SK-N-SH treated with all-trans-retinoic acid at 6 μM for 48 hours (cell line): ENCODE measurements at regions not wholly inside any gene's neighbourhood (a gene's known extent, or its start where the extent isn't known, plus 50 kb on each side); places are given as distances from the start of the nearest gene placed in this dataset.

ENCODE experiments used
- ATAC-seq: fragments of 200-7000 bp; cut with Tn5 transposase; 3 replicates; pipeline ENCODE4 v1.9.1; 2020; ENCODE audit warnings: mild to moderate bottlenecking, moderate library complexity
- ARNTL ChIP-seq: fragments of 450-650 bp; formaldehyde crosslinking; IDR thresholded peaks from 2 replicates; pipeline ENCODE4 v1.5.0; 2020; ENCODE audit warnings: low read depth, mild to moderate bottlenecking, moderate library complexity, borderline replicate concordance
- BACH2 ChIP-seq: fragments of 250-450 bp; sonication (Bioruptor Pico); IDR thresholded peaks from 2 replicates; pipeline ENCODE4 v1.9.0; 2021; ENCODE audit warnings: mild to moderate bottlenecking, borderline replicate concordance
- CSDC2 ChIP-seq: fragments of 250-450 bp; sonication (Bioruptor Pico); IDR thresholded peaks from 2 replicates; pipeline ENCODE4 v1.5.0; 2020; ENCODE audit warnings: mild to moderate bottlenecking, moderate library complexity
- ESRRG ChIP-seq: fragments of 250-450 bp; sonication (Bioruptor Pico); IDR thresholded peaks from 2 replicates; pipeline ENCODE4 v1.6.1; 2021; ENCODE audit warnings: mild to moderate bottlenecking
- GLIS3 ChIP-seq: fragments of 250-450 bp; sonication (Bioruptor Pico); IDR thresholded peaks from 2 replicates; pipeline ENCODE4 v1.5.0; 2020; ENCODE audit warnings: mild to moderate bottlenecking, moderate library complexity
- ISL1 ChIP-seq: fragments of 250-450 bp; sonication (Bioruptor Pico); IDR thresholded peaks from 2 replicates; pipeline ENCODE4 v2.1.2; 2022; ENCODE audit warnings: mild to moderate bottlenecking, moderate library complexity
- OSR1 ChIP-seq: fragments of 250-450 bp; sonication (Bioruptor Pico); IDR thresholded peaks from 2 replicates; pipeline ENCODE4 v1.8.0; 2022; ENCODE audit warnings: moderate library complexity, mild to moderate bottlenecking, inconsistent platforms
- PPARA ChIP-seq: fragments of 250-450 bp; sonication (Bioruptor Pico); IDR thresholded peaks from 2 replicates; pipeline ENCODE4 v1.5.0; 2020; ENCODE audit warnings: mild to moderate bottlenecking, borderline replicate concordance
- RARB ChIP-seq: fragments of 250-450 bp; sonication (Bioruptor Pico); IDR thresholded peaks from 2 replicates; pipeline ENCODE4 v1.8.0; 2021; ENCODE audit warnings: mild to moderate bottlenecking, moderate library complexity
- SNAI2 ChIP-seq: fragments of 250-450 bp; sonication (Bioruptor Pico); IDR thresholded peaks from 2 replicates; pipeline ENCODE4 v1.5.0; 2020; ENCODE audit warnings: mild to moderate bottlenecking, moderate library complexity
- TCF4 ChIP-seq: fragments of 250-450 bp; sonication (Bioruptor Pico); IDR thresholded peaks from 2 replicates; pipeline ENCODE4 v1.8.0; 2021; ENCODE audit warnings: mild to moderate bottlenecking, moderate library complexity, borderline replicate concordance
- TOX ChIP-seq: fragments of 250-450 bp; sonication (Bioruptor Pico); IDR thresholded peaks from 2 replicates; pipeline ENCODE4 v1.8.0; 2021; ENCODE audit warnings: mild to moderate bottlenecking, moderate library complexity, borderline replicate concordance
- TSHZ2 ChIP-seq: fragments of 250-450 bp; sonication (Bioruptor Pico); IDR thresholded peaks from 2 replicates; pipeline ENCODE4 v1.5.0; 2020; ENCODE audit warnings: mild to moderate bottlenecking, moderate library complexity
- ZC3H10 ChIP-seq: fragments of 250-450 bp; sonication (Bioruptor Pico); IDR thresholded peaks from 2 replicates; pipeline ENCODE4 v1.5.1; 2021; ENCODE audit warnings: mild to moderate bottlenecking, moderate library complexity
- ZFP30 ChIP-seq: fragments of 450-650 bp; formaldehyde crosslinking; IDR thresholded peaks from 2 replicates; pipeline ENCODE4 v1.5.0; 2022; ENCODE audit warnings: mild to moderate bottlenecking, moderate library complexity
- ZNF565 ChIP-seq: fragments of 450-650 bp; formaldehyde crosslinking; conservative IDR thresholded peaks from 2 replicates; pipeline ENCODE4 v1.5.0; 2020; ENCODE audit warnings: low read depth, mild to moderate bottlenecking, moderate library complexity
- ZNF70 ChIP-seq: fragments of 450-650 bp; formaldehyde crosslinking; IDR thresholded peaks from 2 replicates; pipeline ENCODE4 v1.5.0; 2020; ENCODE audit warnings: mild to moderate bottlenecking, moderate library complexity
- ZNF8 ChIP-seq: fragments of 450-650 bp; formaldehyde crosslinking; IDR thresholded peaks from 2 replicates; pipeline ENCODE4 v1.5.0; 2020; ENCODE audit warnings: mild to moderate bottlenecking, moderate library complexity
- TF ChIP-seq, protein P1 (sequence below): fragments of 250-450 bp; sonication (Bioruptor Pico); IDR thresholded peaks from 2 replicates; pipeline ENCODE4 v1.8.0; 2020; ENCODE audit warnings: mild to moderate bottlenecking, moderate library complexity, borderline replicate concordance
- TF ChIP-seq, protein P2 (sequence below): fragments of 250-450 bp; sonication (Bioruptor Pico); IDR thresholded peaks from 2 replicates; pipeline ENCODE4 v1.8.0; 2021; ENCODE audit warnings: low read depth, mild to moderate bottlenecking, moderate library complexity, borderline replicate concordance
- TF ChIP-seq, protein P3 (sequence below): fragments of 250-450 bp; sonication (Bioruptor Pico); IDR thresholded peaks from 2 replicates; pipeline ENCODE4 v1.5.1; 2021; ENCODE audit warnings: mild to moderate bottlenecking, moderate library complexity

- TF ChIP-seq GLIS3 (CRISPR knock-in tag) (no peak), CSDC2 (no peak), TCF4 (CRISPR knock-in tag) (no peak), ARNTL (CRISPR knock-in tag) (no peak), BACH2 (CRISPR knock-in tag) (no peak), ZNF8 (no peak), ZC3H10 (CRISPR knock-in tag) (no peak), OSR1 (no peak), TOX (CRISPR knock-in tag) (no peak)
- TF ChIP-seq, protein P1, sequence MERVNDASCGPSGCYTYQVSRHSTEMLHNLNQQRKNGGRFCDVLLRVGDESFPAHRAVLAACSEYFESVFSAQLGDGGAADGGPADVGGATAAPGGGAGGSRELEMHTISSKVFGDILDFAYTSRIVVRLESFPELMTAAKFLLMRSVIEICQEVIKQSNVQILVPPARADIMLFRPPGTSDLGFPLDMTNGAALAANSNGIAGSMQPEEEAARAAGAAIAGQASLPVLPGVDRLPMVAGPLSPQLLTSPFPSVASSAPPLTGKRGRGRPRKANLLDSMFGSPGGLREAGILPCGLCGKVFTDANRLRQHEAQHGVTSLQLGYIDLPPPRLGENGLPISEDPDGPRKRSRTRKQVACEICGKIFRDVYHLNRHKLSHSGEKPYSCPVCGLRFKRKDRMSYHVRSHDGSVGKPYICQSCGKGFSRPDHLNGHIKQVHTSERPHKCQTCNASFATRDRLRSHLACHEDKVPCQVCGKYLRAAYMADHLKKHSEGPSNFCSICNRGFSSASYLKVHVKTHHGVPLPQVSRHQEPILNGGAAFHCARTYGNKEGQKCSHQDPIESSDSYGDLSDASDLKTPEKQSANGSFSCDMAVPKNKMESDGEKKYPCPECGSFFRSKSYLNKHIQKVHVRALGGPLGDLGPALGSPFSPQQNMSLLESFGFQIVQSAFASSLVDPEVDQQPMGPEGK: no peak
- ATAC-seq: no peak
Observed at GRCh38 chr2:192735447-192735846, 540.7 kb upstream of the TMEFF2 start.

DNA sequence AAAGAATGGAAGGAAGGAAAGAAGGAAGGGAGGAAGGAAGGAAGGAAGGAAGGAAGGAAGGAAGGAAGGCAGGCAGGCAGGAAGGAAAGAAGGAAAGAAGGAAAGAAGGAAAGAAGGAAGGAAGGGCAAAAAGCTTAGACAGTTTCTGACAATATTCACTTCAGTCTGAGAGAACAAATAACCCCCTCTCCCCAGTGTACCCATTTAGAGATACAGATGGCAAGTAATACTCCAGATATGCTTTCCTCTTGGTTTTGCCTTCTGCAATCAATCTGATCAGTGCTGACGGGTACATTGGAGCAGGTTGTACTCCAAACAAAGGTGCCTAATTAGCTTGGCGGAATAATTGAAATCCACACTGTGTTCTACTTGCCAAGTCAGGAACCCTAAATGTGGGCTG, 534.6 kb upstream of the TMEFF2 start:
- no peak for ATAC-seq
- TF ChIP-seq SNAI2: no peak
- TF ChIP-seq ESRRG (CRISPR knock-in tag): no peak
- no peak for TF ChIP-seq ZFP30 (CRISPR knock-in tag)
- no peak for TF ChIP-seq ARNTL (CRISPR knock-in tag)
- TF ChIP-seq OSR1: no peak
- no peak for TF ChIP-seq TSHZ2 (CRISPR knock-in tag)
- TF ChIP-seq, protein P2, sequence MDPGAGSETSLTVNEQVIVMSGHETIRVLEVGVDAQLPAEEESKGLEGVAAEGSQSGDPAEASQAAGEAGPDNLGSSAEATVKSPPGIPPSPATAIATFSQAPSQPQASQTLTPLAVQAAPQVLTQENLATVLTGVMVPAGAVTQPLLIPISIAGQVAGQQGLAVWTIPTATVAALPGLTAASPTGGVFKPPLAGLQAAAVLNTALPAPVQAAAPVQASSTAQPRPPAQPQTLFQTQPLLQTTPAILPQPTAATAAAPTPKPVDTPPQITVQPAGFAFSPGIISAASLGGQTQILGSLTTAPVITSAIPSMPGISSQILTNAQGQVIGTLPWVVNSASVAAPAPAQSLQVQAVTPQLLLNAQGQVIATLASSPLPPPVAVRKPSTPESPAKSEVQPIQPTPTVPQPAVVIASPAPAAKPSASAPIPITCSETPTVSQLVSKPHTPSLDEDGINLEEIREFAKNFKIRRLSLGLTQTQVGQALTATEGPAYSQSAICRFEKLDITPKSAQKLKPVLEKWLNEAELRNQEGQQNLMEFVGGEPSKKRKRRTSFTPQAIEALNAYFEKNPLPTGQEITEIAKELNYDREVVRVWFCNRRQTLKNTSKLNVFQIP: no peak
- TF ChIP-seq ZNF565: no peak
- no peak for TF ChIP-seq RARB (CRISPR knock-in tag)
- TF ChIP-seq BACH2 (CRISPR knock-in tag): no peak
- TF ChIP-seq PPARA (CRISPR knock-in tag): no peak
- TF ChIP-seq, protein P1: no peak
- TF ChIP-seq CSDC2: no peak
- TF ChIP-seq TCF4 (CRISPR knock-in tag): no peak
- TF ChIP-seq, protein P3, sequence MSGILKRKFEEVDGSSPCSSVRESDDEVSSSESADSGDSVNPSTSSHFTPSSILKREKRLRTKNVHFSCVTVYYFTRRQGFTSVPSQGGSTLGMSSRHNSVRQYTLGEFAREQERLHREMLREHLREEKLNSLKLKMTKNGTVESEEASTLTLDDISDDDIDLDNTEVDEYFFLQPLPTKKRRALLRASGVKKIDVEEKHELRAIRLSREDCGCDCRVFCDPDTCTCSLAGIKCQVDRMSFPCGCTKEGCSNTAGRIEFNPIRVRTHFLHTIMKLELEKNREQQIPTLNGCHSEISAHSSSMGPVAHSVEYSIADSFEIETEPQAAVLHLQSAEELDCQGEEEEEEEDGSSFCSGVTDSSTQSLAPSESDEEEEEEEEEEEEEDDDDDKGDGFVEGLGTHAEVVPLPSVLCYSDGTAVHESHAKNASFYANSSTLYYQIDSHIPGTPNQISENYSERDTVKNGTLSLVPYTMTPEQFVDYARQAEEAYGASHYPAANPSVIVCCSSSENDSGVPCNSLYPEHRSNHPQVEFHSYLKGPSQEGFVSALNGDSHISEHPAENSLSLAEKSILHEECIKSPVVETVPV (CRISPR knock-in tag): no peak
- TF ChIP-seq TOX (CRISPR knock-in tag): no peak
- no peak for TF ChIP-seq ISL1 (CRISPR knock-in tag)
- no peak for TF ChIP-seq ZC3H10 (CRISPR knock-in tag)
- TF ChIP-seq ZNF8: no peak

DNA sequence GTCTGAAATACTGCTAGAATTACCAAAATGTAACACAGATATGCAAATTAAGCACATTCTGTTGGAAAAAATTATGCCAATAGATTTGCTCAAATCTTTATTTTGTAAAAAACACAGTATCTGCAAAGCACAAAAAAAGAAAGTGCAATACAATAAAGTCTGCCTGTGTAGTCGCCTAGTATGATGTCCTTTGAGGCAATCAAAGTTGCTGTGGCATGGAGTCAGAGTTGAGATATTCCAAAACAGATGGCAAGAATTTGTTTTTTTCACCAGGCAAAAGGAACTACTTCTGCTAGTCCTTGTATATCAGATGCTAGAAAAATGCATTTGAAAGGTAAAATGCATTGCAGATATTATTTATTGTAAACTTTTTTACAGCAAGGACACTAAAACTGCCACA, 531.3 kb upstream of the TMEFF2 start:
- TF ChIP-seq TOX (CRISPR knock-in tag) (no peak), BACH2 (CRISPR knock-in tag) (no peak), RARB (CRISPR knock-in tag) (no peak), GLIS3 (CRISPR knock-in tag) (no peak), ZNF565 (no peak), ZNF70 (CRISPR knock-in tag) (no peak), PPARA (CRISPR knock-in tag) (no peak), ESRRG (CRISPR knock-in tag) (no peak), TSHZ2 (CRISPR knock-in tag) (no peak), ZNF8 (no peak)
- TF ChIP-seq, protein P2: no peak
- ATAC-seq: no peak
